ELF-1 (cell line): ENCODE measurements at regions not wholly inside any gene's neighbourhood (a gene's known extent, or its start where the extent isn't known, plus 50 kb on each side); places are given as distances from the start of the nearest gene placed in this dataset.
"Not testable (repeated sequence)": the region's sequence is repeated elsewhere in the genome, so short reads cannot be mapped to it uniquely, and the experiment has no call there.

Experiments used
- DNase-seq: peaks from one replicate; pipeline ENCODE4 v3.0.0-alpha.2; 2016; ENCODE audit warnings: low read depth, low spot score

- no peak for DNase-seq
Measured at GRCh38 chr10:65235266-65235665, 1690.6 kb upstream of the LRRTM3 start.

- DNase-seq = no peak
Measured at GRCh38 chr10:65235846-65236245, 1690.0 kb upstream of the LRRTM3 start.

- DNase-seq = no peak
Measured at GRCh38 chr10:65265451-65265954, 1660.3 kb upstream of the LRRTM3 start.

- DNase-seq = not testable (repeated sequence)
Measured at GRCh38 chr10:65269551-65269950, 1656.3 kb upstream of the LRRTM3 start.

- no peak for DNase-seq
Measured at GRCh38 chr10:65270969-65271368, 1654.9 kb upstream of the LRRTM3 start.

- no peak for DNase-seq
Measured at GRCh38 chr10:65273115-65273514, 1652.7 kb upstream of the LRRTM3 start.

GRCh38 chr10:65275296-65275695 is 1650.5 kb upstream of the LRRTM3 start:
- no peak for DNase-seq

GRCh38 chr10:65284495-65285041 is 1641.3 kb upstream of the LRRTM3 start:
- no peak for DNase-seq

GRCh38 chr10:65285726-65286125 is 1640.1 kb upstream of the LRRTM3 start:
- DNase-seq = not testable (repeated sequence)

GRCh38 chr10:65291286-65291685 is 1634.5 kb upstream of the LRRTM3 start:
- no peak for DNase-seq

- no peak for DNase-seq
Measured at GRCh38 chr10:65292551-65292950, 1633.3 kb upstream of the LRRTM3 start.

- no peak for DNase-seq
Measured at GRCh38 chr10:65294329-65294728, 1631.5 kb upstream of the LRRTM3 start.

- no peak for DNase-seq
Measured at GRCh38 chr10:65301181-65301580, 1624.7 kb upstream of the LRRTM3 start.

GRCh38 chr10:65306201-65306600 is 1619.6 kb upstream of the LRRTM3 start:
- no peak for DNase-seq

GRCh38 chr10:65312876-65313275 is 1613.0 kb upstream of the LRRTM3 start:
- no peak for DNase-seq

- no peak for DNase-seq
Measured at GRCh38 chr10:65313406-65313805, 1612.4 kb upstream of the LRRTM3 start.

GRCh38 chr10:65314253-65314652 is 1611.6 kb upstream of the LRRTM3 start:
- DNase-seq = no peak

- DNase-seq = no peak
Measured at GRCh38 chr10:65319493-65319892, 1606.3 kb upstream of the LRRTM3 start.

- no peak for DNase-seq
Measured at GRCh38 chr10:65320236-65321026, 1605.4 kb upstream of the LRRTM3 start.

- no peak for DNase-seq
Measured at GRCh38 chr10:65323802-65324201, 1602.0 kb upstream of the LRRTM3 start.

GRCh38 chr10:65325913-65326312 is 1599.9 kb upstream of the LRRTM3 start:
- DNase-seq = peak; percentile 75

GRCh38 chr10:65328486-65328885 is 1597.3 kb upstream of the LRRTM3 start:
- no peak for DNase-seq

- no peak for DNase-seq
Measured at GRCh38 chr10:65335311-65335710, 1590.5 kb upstream of the LRRTM3 start.
